HG02840 (cell line): ENCODE measurements at regions not wholly inside any gene's neighbourhood (a gene's known extent, or its start where the extent isn't known, plus 50 kb on each side); places are given as distances from the start of the nearest gene placed in this dataset.
A peak's percentile ranks its signal among the peaks of the same experiment; 100 is the strongest.
"Not testable (repeated sequence)": the region's sequence is repeated elsewhere in the genome, so short reads cannot be mapped to it uniquely, and the experiment has no call there.

Experiments
- ATAC-seq: cut with Tn5 transposase; IDR thresholded peaks from one replicate; pipeline ENCODE4 v1.9.1; 2021; ENCODE audit warnings: mild to moderate bottlenecking, moderate library complexity, moderate number of reproducible peaks; ENCODE audit not compliant: unreplicated experiment, low FRiP score

DNA sequence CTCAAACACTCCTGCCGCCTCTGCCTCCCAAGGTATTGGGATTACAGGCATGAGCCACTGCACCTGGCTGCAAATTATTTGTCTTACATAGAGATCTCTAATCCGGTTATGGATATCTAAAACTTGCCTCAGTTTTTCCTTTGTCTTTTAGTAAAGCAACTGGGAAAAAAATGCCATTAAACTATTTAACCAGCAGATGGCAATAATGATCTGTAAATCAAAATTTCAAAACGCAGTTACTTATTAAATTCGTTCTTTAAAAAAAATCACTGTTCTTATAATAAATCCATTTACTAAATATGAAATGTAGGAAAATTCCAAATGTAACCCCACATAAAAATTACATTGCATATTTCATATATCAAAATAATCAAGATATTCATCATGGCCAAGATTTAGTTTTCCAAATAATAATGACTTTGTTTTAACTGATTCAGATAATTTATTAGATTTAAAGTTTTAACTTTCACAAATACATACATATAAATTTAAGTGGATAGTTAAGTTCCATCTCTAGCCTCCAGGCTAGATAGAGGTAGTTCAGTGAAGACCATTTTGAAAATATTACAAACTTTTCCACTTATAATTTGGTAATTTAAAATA is 125.8 kb downstream of the KBTBD2 start:
- not testable (repeated sequence) for ATAC-seq

DNA sequence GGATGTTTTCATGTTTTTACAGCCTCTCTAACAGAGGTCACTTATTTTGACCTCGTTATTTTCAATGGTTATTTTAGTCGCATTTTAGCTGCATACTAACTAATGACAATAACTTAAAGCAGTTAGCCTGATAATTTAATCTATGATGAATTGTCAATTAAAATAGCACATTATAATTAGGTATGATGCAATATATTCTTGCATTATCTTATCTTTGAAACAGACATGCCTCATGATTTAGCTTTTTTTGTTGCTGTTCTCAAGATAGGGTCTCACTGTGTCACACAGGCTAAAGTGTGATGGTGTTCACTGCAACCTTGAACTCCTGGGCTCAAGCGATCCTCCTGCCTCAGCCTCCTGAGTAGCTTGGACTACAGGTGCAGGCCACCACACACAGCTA is 126.4 kb downstream of the KBTBD2 start:
- no peak for ATAC-seq

DNA sequence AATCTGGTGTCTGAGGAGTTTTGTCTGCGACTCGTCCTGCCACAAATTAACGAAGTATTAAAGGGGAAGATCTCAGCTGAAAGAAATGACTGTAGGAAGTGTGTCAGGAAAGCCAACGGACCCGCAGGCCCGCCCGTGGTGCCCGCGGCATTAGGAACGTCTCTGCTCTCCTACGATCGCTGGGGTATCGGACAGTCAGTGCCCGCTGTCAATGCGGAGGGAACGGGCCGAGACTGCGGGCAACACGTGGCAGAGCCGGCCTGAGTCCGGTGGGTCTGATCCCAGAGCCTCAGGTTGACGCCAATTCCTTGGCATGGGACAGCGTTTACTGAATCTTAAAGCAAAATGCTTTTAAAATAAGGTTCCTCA is 128.7 kb downstream of the KBTBD2 start:
- no peak for ATAC-seq

DNA sequence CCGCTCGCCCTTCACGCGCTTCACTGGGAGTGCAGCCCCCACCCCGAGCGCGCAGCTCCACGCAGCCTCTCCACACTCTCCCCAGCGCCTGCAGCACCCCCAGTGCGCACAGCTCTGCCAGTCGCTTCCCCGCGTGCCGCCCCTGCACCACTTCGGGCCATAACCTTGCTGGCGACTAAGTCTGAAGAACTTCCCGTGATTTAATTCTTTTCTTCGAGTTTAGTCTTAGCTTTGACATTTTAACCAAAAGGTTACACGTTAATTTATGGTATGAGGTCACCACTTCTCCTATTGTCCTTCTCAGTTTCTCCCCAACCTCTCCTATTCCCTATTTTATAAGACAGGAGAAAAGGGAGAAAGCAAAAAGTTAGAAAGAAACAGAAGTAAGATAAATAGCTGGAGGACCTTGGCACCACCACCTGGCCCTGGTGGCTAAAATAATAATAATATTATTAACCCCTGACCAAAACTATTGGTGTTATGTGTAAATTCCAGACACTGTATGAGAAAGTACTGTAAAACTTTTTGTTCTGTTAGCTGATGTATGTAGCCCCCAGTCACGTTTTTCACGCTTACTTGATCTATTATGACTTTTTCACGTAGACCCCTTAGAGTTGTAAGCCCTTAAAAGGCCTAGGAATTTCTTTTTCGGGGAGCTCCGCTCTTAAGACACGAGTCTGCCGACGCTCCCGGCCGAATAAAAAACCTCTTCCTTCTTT is 129.2 kb downstream of the KBTBD2 start:
- ATAC-seq = not testable (repeated sequence)

DNA sequence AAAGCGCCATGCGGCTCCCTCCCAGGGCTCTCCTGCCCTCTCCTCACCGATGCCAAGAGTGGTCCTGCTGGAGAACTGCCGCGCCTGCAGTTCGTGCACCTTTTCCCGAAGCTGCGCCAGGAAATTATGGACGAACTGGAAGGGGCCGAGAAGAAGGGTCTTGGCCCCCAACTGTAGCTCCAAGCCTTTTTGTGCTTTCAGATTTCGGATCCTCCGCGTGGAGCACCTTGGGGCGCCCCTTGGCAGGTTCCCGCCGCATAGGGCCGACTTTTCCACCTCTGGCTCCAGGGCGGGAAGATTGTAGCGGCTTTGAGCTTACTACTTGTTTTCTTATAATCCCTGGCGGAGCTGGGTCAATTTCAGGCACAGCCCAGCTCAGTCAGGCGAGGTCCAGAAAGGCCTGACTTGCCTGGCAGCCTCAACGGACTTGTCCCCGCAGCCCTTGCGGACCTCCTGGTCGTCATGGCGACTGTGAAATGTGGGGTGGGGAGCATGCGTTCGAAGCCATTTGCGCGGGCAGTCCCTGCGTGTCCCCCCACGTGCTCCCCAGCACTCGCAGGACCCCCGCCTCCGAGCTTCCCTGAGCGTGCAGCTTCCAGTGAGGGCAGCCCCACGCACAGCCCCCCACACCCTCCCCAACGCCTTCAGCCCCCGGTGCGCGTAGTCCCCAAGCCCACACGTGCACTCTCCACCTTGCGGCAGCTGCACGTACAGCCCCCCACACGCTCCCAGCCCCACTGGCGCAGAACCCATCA is 129.9 kb downstream of the KBTBD2 start:
- ATAC-seq = no peak

DNA sequence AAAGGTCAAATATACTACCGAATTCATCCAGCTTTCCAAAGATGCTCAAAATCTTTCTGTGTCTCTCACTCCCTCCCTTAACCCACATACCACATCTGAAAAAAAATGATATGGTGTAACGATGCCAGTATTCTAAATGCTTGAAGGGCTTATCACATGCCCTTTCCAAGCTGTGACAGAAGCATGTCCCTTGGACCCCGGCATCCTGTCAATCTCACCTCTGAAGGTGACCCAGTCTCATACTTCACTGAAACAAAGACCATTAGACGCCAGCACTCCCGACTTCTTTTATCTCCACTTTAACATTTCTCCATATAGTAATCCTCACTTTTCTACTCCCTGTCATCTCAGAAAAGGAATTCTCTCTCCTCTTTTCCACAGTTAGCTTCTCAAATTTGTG is 130.8 kb downstream of the KBTBD2 start:
- ATAC-seq = not testable (repeated sequence)

DNA sequence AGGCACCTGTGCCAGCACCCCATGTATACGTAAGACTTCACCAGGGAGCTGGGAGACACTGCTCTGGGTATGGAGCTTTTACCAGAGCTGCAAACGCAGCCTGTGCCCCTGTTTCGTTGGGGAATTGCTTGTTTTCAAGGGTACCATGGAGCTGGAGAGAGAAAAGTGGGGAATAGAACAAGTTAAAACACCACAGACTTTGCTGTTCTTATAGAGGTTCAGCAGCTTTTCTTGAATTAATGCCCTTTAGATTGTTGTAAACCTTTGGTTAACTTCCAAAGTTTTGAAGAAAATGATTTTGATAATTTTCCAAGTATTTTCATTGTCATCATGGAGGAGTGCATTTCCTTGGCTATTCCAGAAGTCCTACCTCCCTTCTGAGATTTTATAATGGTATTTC is 131.7 kb downstream of the KBTBD2 start:
- ATAC-seq = not testable (repeated sequence)

DNA sequence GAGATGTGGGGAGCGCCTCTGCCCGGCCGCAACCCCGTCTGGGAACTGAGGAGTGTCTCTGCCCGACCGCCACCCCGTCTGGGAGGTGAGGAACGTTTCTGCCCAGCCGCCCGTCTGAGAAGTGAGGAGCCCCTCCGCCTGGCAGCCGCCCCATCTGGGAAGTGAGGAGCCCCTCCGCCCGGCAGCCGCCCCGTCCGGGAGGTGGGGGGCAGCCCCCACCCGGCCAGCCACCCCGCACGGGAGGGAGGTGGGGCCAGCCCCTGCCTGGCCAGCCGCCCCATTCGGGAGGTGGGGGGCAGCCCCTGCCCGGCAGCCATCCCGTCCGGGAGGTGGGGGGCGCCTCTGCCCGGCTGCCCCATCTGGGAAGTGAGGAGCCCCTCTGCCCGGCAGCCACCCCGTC is 137.7 kb downstream of the KBTBD2 start:
- not testable (repeated sequence) for ATAC-seq

DNA sequence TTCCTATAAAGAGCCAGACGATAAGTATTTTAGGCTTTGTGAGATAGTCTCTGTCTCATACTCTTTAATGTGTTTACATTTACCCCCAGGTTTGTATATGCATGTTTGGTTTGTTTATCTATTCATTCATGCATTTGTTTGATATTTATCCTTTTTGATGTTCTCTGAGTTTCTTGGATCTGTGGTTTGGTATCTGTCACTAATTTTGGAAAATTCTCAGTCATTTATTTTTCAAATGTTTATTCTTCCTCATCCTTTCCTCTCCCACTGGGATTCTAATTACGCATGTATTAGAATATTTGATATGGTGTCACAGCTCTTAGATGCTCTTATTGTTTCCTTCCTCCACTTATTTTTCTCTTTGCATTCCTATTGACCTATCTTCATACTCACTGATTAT is 143.2 kb downstream of the KBTBD2 start:
- not testable (repeated sequence) for ATAC-seq

DNA sequence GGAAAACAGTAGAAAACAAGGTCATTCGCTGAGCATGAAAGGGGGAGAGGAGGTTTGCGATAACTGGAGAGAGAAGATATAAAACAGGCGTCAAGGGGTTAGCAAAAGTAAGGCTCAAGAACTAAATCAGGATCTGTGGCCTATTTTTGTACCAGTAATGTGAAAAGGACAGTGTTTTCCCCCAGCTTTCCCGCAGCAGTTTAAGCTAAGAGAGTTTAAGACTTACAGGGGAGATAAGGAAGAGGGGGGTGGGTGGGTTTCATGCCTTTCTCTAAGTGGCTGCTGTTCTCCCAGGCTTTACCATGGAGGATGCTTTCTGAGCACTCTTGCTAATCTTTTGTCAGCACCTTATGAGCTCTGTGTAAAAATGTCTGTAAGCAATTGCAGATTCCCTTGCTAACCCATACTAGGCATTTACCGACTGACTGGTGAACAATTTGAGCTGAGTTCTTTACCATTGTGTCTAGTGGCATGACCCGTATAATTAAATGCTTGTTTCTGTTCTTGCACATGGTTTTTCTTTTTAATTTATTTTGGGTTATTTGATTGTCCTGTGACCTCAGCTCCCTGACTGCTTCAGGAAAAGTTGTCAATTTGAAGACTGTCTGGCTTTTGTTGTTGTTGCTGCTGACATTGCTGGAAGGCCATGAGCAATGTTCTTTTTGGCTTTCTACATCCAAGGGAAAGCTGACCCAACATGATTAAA is 144.0 kb downstream of the KBTBD2 start:
- not testable (repeated sequence) for ATAC-seq

DNA sequence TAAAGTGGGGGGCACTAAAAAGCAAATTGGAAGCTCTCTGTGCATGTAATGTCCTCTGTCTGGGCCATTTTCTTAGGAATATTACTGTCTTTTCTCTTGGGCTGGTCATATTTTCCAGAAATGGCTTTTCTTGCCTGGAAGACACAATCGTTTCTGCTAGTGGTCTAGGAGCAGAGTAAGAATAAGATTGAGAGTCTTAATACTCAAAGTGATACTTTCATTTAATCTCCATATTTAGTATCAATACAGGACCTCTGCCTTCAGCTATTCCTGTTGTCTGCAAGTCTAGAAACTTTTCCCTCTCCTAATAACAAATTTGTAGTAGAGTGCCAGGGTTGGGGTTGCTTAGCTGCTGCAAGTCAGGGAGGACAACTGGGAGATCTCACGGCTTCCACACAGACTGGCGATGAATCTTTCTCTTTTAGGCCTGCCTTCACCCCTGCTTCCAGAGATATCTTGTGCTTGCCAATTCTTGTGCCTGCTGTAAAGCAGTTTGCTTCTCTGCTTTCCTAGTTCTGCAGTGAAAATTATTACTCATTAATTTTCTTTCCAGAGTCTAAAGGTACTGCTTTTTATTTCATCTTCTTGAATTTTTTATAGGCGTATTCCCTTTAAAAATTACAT is 149.6 kb downstream of the KBTBD2 start:
- ATAC-seq = not testable (repeated sequence)

DNA sequence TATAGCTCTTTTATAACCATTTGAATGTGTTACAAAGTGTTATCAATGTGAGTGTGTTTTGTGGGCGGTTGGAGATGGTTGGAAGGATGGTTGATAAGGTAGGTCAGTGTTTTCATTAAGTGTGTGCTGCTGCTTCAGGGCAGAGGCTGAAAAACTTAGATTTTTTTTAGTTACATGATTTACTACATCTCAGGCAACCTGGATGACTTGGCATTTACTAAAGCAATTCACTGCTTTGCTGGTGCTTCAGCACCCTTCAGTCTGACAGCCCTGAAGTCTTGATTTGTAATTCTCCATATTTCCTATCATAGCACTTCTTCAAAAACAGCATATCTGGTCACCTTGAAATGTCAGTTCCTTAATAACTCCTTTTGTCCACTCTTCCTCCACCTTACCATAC is 151.8 kb downstream of the KBTBD2 start:
- ATAC-seq = not testable (repeated sequence)

DNA sequence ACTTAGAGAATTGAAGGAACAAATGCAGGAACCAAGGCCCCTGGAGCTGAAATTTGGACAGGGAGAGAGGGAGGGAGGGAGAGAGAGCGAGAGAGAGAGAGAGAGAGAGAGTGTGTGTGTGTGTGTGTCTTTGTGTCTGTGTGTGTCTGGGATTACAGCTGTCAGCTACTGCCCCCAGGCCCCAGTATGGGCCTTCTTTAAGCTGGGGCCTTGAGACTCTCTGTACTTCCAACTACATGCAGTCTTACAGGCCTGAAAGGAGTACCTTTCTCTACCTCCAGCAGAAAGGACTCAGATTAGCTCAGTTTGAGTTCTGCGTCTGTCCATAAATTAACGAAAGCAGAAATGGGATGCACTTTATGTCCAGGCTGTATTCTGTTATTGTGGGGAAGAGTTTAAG is 153.2 kb downstream of the KBTBD2 start:
- ATAC-seq = not testable (repeated sequence)

DNA sequence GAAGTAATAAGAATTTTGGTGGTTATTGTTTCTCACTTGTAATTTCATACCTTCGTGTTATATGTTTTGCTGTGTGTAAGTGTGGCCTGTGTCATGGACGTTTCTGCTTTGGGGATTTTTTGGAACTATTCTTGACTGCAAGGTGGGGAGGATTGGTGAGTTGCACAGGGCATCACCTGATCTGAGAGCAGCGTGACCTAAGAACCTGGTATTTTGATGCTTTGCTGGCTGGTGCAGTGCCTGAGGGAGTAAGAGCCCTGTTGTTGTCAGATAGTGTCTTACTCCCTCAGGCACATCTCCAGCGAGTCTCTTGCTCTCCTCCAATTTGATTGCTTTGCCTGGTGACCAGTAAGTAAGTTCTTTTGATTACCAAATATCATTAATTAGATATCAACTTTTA is 158.8 kb downstream of the KBTBD2 start:
- not testable (repeated sequence) for ATAC-seq

DNA sequence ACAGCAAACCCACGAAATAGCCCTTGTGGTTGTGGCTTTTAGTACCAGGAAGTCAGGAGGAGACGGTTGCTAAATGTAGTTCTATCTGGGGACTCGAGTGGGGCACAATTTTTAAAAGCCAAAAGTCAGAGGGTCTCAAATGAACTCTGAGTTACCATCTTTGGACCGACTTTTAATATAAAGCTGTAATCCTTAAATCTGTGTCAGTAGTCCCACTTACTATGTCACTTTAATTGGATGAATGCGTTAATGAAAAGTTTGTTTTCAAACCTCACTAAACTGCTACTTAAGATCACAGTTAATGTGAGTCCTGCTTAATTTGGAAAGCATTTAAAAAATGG is 162.3 kb downstream of the KBTBD2 start:
- not testable (repeated sequence) for ATAC-seq

DNA sequence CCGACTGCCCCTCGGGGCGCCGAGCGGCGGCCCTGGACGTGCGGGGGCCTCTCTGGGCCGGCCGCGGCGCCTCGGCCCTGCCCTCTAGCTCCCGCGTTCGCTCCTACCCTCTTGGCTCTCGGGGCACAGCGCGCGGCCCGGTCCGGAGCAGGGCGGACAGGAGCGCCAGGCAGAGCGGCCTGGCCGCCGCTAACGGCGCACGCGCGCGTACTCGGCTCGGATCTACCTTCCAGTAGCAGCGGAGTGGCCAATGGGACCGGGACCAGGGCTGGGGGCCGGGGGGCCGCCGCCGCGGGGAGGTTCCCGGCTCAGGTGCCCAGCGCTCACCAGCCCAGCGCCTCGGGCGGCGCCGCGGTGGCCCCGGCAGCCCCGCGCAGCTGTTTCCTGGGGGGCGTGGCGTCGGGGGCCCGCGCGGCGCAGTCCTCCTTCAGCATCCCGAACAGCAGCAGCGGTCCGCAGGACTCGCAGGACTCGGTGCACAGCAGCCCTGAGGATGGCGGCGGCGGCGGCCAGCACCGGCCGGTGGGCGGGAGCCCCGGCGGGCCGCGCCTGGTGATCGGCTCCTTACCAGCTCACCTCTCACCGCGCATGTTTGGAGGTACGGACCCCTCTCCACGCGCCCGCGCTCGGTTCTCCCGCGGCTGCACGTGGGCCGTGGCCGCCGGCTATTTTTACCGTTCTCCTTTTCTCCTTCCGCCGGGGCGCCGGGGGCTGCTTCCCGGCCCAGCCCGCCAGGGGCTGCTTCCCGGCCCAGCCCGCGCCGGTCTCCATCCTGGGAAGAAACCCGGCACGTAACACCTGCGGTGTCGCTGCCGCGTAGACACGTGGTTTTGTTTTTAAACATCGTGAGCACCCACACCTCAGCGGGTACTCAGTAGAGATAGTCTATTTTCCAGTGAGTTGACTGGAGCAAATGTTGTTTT is 162.9 kb downstream of the KBTBD2 start:
- ATAC-seq = peak; percentile 79

DNA sequence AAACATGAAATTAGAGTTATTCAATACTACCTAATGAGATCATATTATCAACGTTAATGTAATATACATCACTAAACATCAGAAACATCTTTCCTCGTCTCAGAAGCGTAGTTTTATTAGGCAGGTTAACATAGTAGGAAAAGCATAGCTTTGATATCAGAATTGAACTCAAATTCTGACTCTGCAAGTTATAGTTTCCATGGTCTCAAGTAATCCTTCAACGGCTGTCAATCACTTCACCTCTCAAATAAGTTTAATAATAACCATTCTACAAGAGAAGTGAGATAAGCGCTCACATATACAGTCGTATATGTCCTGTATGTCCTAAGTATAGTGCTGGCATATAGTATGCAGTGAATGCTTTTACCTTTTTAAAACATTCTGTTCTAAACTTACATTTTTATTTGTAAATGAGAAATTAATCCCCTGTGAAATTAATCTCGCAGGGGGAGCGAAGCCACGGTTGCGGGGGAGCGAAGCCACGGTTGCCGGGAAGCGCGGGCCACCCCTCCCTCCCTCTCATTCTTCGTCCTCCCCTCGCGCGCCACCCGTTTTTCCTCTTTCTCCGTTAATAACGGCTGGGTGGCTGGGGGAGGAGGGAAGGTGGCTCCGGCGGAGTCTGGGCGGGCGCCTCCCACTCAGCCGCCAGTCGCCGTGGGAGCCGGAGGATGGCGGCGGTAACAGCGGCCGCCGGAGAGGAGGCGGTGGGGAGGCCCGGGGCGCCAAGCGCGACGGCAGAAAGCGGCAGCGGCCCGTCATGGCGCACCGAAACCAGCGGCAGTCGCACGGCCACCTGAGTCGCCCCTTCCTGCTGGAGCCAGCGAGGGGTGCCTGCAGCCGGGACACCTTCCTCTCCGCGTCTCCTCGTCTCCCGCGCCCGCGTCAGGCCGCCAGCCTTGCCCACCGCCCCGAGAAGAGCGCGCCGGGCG is 163.8 kb downstream of the KBTBD2 start:
- ATAC-seq = peak; percentile 70

DNA sequence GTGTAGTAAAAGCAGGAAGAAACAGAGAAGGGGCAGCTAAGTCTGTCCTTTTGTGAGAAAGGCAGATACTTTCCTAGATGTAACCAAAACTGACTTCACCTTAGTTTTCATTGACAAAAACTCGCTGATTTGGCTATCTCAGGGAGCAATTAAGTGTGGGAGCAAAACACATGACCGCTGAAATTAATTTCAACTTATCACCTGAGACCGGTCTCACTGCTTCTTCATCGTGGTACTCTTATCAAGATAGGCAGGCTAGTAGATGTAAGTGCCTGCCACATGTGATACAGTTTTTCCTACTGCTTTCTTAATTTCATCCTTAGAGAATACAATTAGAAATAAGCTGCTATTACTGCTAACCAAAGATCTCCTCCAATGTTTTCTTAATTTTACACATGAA is 168.7 kb downstream of the KBTBD2 start:
- not testable (repeated sequence) for ATAC-seq
